ENCODE measurements at regions not wholly inside any gene's neighbourhood (a gene's known extent, or its start where the extent isn't known, plus 50 kb on each side); places are given as distances from the start of the nearest gene placed in this dataset.
A peak's percentile ranks its signal among the peaks of the same experiment; 100 is the strongest.

DNA sequence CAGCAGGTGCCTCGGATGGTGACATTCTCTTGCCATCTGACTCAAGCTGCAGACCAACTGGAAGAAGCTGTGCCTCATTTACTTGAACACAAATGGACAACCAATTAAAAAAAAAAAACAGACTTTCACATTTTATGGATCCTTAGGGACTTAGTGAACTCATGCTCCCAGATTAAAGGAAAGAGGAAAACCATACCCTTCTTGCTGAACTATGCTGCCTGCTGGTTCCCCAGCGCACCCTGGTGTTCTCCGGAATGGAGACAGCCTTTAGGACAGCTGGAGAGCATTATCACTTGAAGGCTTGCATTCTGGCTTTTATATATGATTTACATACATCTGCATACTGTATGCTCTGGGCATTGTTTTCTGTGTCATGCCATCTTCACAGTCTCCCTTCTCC, 370.7 kb downstream of the SLC4A3 start:
- H3K4me2 ChIP-seq: no peak overlapping the region
- WGBS (ENCODE audit: low lambda C conversion rate, missing lambda C conversion rate): 86% methylated on average over 3 of the region's 3 CpGs

DNA sequence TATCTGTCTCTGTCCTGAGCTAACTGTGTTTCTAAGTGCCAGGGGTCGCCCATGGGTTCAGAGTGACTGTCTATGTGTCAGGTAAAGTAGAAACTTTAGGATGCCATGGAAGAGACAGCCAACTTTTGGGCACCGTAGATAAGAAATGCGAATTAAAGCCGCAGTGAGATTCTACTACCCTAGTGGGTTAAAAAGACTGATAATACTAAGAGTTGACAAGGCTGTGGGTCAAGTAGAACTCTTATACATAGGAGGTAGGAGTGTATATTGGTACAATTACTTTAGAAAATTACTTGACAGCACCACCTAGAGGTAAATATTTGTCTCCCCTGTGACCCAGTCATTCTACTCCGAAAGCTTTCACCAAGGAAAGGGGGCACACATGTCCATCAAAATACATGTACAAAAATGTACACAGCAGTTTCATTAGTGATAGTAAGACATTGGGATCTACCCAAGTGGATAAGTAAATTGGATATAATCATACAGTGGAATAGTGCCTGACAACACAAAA, 371.3 kb downstream of the SLC4A3 start:
- no peak overlapping the region for H2AFZ ChIP-seq
- no peaks in the 10 kb centered on the region for H3K9me2 ChIP-seq (replicated peaks; ENCODE audit: insufficient read depth)
- H3K27ac ChIP-seq: peak overlapping the region; percentile 13
- no peaks in the 10 kb centered on the region for H3K27me3 ChIP-seq
- H4K20me1 ChIP-seq (ENCODE audit: insufficient read depth, poor library complexity, severe bottlenecking): no peaks in the 10 kb centered on the region
- H3K9me3 ChIP-seq (ENCODE audit: low read depth): no peaks in the 10 kb centered on the region
- no peaks in the 10 kb centered on the region for H3K36me3 ChIP-seq (replicated peaks; ENCODE audit: insufficient read depth, low read depth)
- no peaks in the 10 kb centered on the region for H3K4me1 ChIP-seq (ENCODE audit: insufficient read depth)
- no peak overlapping the region for H3K4me2 ChIP-seq
- WGBS (ENCODE audit: low lambda C conversion rate, missing lambda C conversion rate): 87% methylated on average over 5 of the region's 5 CpGs
- H3K4me3 ChIP-seq: no peak overlapping the region
- TF ChIP-seq, protein P1, sequence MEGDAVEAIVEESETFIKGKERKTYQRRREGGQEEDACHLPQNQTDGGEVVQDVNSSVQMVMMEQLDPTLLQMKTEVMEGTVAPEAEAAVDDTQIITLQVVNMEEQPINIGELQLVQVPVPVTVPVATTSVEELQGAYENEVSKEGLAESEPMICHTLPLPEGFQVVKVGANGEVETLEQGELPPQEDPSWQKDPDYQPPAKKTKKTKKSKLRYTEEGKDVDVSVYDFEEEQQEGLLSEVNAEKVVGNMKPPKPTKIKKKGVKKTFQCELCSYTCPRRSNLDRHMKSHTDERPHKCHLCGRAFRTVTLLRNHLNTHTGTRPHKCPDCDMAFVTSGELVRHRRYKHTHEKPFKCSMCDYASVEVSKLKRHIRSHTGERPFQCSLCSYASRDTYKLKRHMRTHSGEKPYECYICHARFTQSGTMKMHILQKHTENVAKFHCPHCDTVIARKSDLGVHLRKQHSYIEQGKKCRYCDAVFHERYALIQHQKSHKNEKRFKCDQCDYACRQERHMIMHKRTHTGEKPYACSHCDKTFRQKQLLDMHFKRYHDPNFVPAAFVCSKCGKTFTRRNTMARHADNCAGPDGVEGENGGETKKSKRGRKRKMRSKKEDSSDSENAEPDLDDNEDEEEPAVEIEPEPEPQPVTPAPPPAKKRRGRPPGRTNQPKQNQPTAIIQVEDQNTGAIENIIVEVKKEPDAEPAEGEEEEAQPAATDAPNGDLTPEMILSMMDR (IDR thresholded peaks at IDR 0.05; ENCODE audit: poor library complexity): no peak
- TF ChIP-seq EZH2phosphoT487 (IDR thresholded peaks at IDR 0.05; ENCODE audit: low read depth, severe bottlenecking, unreplicated experiment) (no peak), EZH2 (IDR thresholded peaks at IDR 0.05; ENCODE audit: borderline replicate concordance) (no peak)
- DNase-seq (ENCODE audit: low spot score): no peak
- no peaks in the 10 kb centered on the region for H3K79me2 ChIP-seq

More for the DNA sequence above, 370.7 kb downstream of the SLC4A3 start:
- no peak overlapping the region for H3K27ac ChIP-seq
- no peaks in the 10 kb centered on the region for H4K20me1 ChIP-seq (ENCODE audit: insufficient read depth, poor library complexity, severe bottlenecking)
- H3K36me3 ChIP-seq (replicated peaks; ENCODE audit: insufficient read depth, low read depth): no peaks in the 10 kb centered on the region
- no peaks in the 10 kb centered on the region for H3K9me2 ChIP-seq (replicated peaks; ENCODE audit: insufficient read depth)
- no peak for TF ChIP-seq EZH2 (IDR thresholded peaks at IDR 0.05; ENCODE audit: borderline replicate concordance)
- TF ChIP-seq, protein P1 (IDR thresholded peaks at IDR 0.05; ENCODE audit: poor library complexity): no peak
- TF ChIP-seq EZH2phosphoT487 (IDR thresholded peaks at IDR 0.05; ENCODE audit: low read depth, severe bottlenecking, unreplicated experiment): no peak
- no peaks in the 10 kb centered on the region for H3K27me3 ChIP-seq
- H3K79me2 ChIP-seq: no peaks in the 10 kb centered on the region
- H2AFZ ChIP-seq: no peak overlapping the region
- no peak overlapping the region for H3K4me3 ChIP-seq
- H3K4me1 ChIP-seq (ENCODE audit: insufficient read depth): no peaks in the 10 kb centered on the region
- no peak for DNase-seq (ENCODE audit: low spot score)
- no peaks in the 10 kb centered on the region for H3K9me3 ChIP-seq (ENCODE audit: low read depth)

DNA sequence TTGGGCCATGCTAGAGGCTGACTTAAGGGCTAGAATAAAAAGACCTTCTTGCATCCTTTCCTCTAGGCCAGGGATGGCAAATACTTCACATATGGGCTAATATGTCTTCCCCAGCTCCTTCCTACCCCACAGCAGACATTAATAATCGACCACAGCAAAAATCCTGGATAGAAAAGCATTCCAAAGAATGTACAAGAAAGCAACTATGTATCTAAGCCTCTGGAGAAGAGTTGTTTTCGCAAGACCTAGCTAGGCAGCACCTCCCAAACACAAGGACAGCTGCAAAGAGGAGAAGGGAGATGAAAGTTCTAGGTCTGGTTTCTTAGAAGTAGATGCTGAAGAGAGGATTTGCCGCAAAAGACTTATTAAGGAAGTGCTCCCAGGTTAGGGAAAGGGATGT, 372.6 kb downstream of the SLC4A3 start:
- Histone ChIP-seq H3K4me3 (no peak overlapping the region), H3K9me2 (replicated peaks; ENCODE audit: insufficient read depth) (no peaks in the 10 kb centered on the region), H3K27me3 (no peaks in the 10 kb centered on the region), H3K4me1 (ENCODE audit: insufficient read depth) (no peaks in the 10 kb centered on the region), H3K79me2 (no peaks in the 10 kb centered on the region), H2AFZ (no peak overlapping the region), H4K20me1 (ENCODE audit: insufficient read depth, poor library complexity, severe bottlenecking) (no peaks in the 10 kb centered on the region), H3K4me2 (peak overlapping the region; percentile 41), H3K27ac (peak overlapping the region; percentile 43), H3K9me3 (ENCODE audit: low read depth) (no peaks in the 10 kb centered on the region), H3K36me3 (replicated peaks; ENCODE audit: insufficient read depth, low read depth) (no peaks in the 10 kb centered on the region)
- DNase-seq (ENCODE audit: low spot score): no peak
- TF ChIP-seq, protein P1 (IDR thresholded peaks at IDR 0.05; ENCODE audit: poor library complexity): no peak
- TF ChIP-seq EZH2phosphoT487 (IDR thresholded peaks at IDR 0.05; ENCODE audit: low read depth, severe bottlenecking, unreplicated experiment) (no peak), EZH2 (IDR thresholded peaks at IDR 0.05; ENCODE audit: borderline replicate concordance) (no peak)
- WGBS (ENCODE audit: low lambda C conversion rate, missing lambda C conversion rate): 96% methylated on average over 3 of the region's 3 CpGs

DNA sequence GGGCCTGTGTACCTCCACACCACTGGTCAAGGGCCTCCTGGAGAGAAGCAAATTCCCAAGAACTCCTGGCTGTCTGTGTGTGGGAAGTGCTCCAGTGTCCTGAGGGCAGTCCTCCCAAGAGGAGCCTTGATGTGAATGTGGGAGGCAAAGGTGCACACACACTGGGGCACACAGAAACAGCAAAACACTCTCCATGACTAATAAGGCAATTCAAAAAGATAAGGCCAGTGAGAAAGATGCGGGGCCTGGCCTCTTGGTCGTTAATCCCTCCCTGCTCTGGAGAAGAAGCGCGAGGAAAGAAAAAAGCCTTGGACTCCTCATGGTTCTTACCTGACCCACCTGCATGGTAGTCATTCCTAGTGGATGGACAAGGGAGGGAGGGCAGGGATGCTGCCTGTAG, 373.2 kb downstream of the SLC4A3 start:
- Histone ChIP-seq H3K9me2 (replicated peaks; ENCODE audit: insufficient read depth) (no peaks in the 10 kb centered on the region), H3K27ac (peak overlapping the region; percentile 55), H4K20me1 (ENCODE audit: insufficient read depth, poor library complexity, severe bottlenecking) (no peaks in the 10 kb centered on the region), H3K4me1 (ENCODE audit: insufficient read depth) (no peaks in the 10 kb centered on the region), H3K36me3 (replicated peaks; ENCODE audit: insufficient read depth, low read depth) (no peaks in the 10 kb centered on the region), H3K9me3 (ENCODE audit: low read depth) (no peaks in the 10 kb centered on the region), H3K4me2 (no peak overlapping the region), H2AFZ (no peak overlapping the region), H3K4me3 (no peak overlapping the region), H3K79me2 (no peaks in the 10 kb centered on the region), H3K27me3 (no peaks in the 10 kb centered on the region)
- peak; percentile 38 for DNase-seq (ENCODE audit: low spot score)
- TF ChIP-seq EZH2 (IDR thresholded peaks at IDR 0.05; ENCODE audit: borderline replicate concordance) (no peak), EZH2phosphoT487 (IDR thresholded peaks at IDR 0.05; ENCODE audit: low read depth, severe bottlenecking, unreplicated experiment) (no peak)
- TF ChIP-seq, protein P1 (IDR thresholded peaks at IDR 0.05; ENCODE audit: poor library complexity): no peak
- WGBS (ENCODE audit: low lambda C conversion rate, missing lambda C conversion rate): 71% methylated on average over 4 of the region's 4 CpGs

All from hepatocyte (in vitro differentiated cells).